GM21825 (cell line): ENCODE measurements at regions not wholly inside any gene's neighbourhood (a gene's known extent, or its start where the extent isn't known, plus 50 kb on each side); places are given as distances from the start of the nearest gene placed in this dataset.
"Not testable (repeated sequence)": the region's sequence is repeated elsewhere in the genome, so short reads cannot be mapped to it uniquely, and the experiment has no call there.

Experiments
- ATAC-seq: cut with Tn5 transposase; IDR thresholded peaks from one replicate; pipeline ENCODE4 v1.9.1; 2021; ENCODE audit warnings: mild to moderate bottlenecking, moderate library complexity; ENCODE audit not compliant: unreplicated experiment

- ATAC-seq: no peak
Measured at GRCh38 chr4:111359602-111360001, 736.7 kb upstream of the PITX2 start.

- ATAC-seq: no peak
Measured at GRCh38 chr4:111360906-111361305, 738.0 kb upstream of the PITX2 start.

- ATAC-seq: no peak
Measured at GRCh38 chr4:111362941-111363361, 740.1 kb upstream of the PITX2 start.

- not testable (repeated sequence) for ATAC-seq
Measured at GRCh38 chr4:111377880-111378279, 755.0 kb upstream of the PITX2 start.

GRCh38 chr4:111388561-111388960 lies 756.7 kb upstream of the FAM241A start:
- no peak for ATAC-seq

- no peak for ATAC-seq
Measured at GRCh38 chr4:111391829-111392228, 753.4 kb upstream of the FAM241A start.

- no peak for ATAC-seq
Measured at GRCh38 chr4:111393781-111394180, 751.5 kb upstream of the FAM241A start.

GRCh38 chr4:111398906-111399330 lies 746.3 kb upstream of the FAM241A start:
- ATAC-seq: no peak

GRCh38 chr4:111399623-111400022 lies 745.6 kb upstream of the FAM241A start:
- ATAC-seq: no peak

- no peak for ATAC-seq
Measured at GRCh38 chr4:111400741-111401140, 744.5 kb upstream of the FAM241A start.

GRCh38 chr4:111404673-111405072 lies 740.6 kb upstream of the FAM241A start:
- no peak for ATAC-seq

GRCh38 chr4:111405989-111406388 lies 739.3 kb upstream of the FAM241A start:
- ATAC-seq: no peak

GRCh38 chr4:111410571-111410970 lies 734.7 kb upstream of the FAM241A start:
- no peak for ATAC-seq

GRCh38 chr4:111417521-111417920 lies 727.7 kb upstream of the FAM241A start:
- no peak for ATAC-seq

- no peak for ATAC-seq
Measured at GRCh38 chr4:111433441-111433840, 711.8 kb upstream of the FAM241A start.

- no peak for ATAC-seq
Measured at GRCh38 chr4:111434586-111434985, 710.7 kb upstream of the FAM241A start.

GRCh38 chr4:111435986-111436744 lies 709.1 kb upstream of the FAM241A start:
- ATAC-seq: no peak

- no peak for ATAC-seq
Measured at GRCh38 chr4:111441687-111442086, 703.6 kb upstream of the FAM241A start.

- not testable (repeated sequence) for ATAC-seq
Measured at GRCh38 chr4:111444836-111445235, 700.4 kb upstream of the FAM241A start.

- no peak for ATAC-seq
Measured at GRCh38 chr4:111449657-111450056, 695.6 kb upstream of the FAM241A start.

- no peak for ATAC-seq
Measured at GRCh38 chr4:111450867-111451266, 694.4 kb upstream of the FAM241A start.

- ATAC-seq: no peak
Measured at GRCh38 chr4:111453216-111453615, 692.0 kb upstream of the FAM241A start.

- no peak for ATAC-seq
Measured at GRCh38 chr4:111454961-111455360, 690.3 kb upstream of the FAM241A start.
